Dermis microvascular lymphatic vessel endothelial cell (primary cell): ENCODE measurements at regions not wholly inside any gene's neighbourhood (a gene's known extent, or its start where the extent isn't known, plus 50 kb on each side); places are given as distances from the start of the nearest gene placed in this dataset.

Experiments
- DNase-seq, 2 donors: peaks; one replicate each; pipeline versions ENCODE4 v3.0.0 to v3.0.0-alpha.2; 2010; ENCODE audit warnings: low read depth in 2 of 2

DNA sequence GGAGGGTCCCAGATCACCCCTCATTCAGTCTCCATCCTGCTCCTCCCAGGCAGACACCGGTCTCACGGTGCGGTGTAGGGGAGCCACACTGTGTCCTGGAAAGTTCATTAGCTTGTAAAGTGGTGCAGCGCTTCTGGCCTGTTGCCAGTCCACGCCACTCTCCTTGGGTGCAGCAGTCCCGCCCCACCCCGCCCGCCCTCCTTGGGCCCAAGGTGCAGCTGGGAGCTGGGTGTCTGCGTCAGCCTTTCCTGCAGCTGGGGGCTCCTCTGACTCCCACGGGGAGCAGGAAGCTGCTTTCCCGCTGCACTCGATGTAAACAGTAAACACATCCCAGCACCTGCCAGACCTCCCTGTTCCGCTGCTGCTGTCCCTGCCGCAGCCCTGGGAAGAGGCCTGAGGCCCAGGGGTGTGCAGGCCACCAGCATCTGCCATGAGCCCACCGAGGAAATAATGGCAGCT lies 53.8 kb upstream of the ASB18 start:
- no peak for DNase-seq

DNA sequence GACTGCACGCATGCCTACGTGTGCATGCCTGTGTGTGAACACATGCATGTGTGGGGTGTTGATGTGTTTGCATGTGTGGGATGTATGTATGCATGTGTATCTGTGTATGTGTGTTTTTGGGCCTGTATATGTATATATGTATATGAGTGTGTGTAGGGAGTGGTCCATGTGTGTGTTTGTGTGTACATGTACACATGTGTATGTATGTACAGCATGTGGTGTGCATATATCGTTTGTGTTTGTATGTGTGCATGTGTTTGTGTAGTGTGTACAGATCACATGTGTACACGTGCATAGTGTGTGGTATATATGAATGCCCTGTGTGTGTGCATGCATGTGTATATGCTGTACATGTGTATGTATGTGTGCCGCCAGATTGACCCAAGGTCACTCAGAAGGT lies 54.2 kb upstream of the ASB18 start:
- DNase-seq = no peak

DNA sequence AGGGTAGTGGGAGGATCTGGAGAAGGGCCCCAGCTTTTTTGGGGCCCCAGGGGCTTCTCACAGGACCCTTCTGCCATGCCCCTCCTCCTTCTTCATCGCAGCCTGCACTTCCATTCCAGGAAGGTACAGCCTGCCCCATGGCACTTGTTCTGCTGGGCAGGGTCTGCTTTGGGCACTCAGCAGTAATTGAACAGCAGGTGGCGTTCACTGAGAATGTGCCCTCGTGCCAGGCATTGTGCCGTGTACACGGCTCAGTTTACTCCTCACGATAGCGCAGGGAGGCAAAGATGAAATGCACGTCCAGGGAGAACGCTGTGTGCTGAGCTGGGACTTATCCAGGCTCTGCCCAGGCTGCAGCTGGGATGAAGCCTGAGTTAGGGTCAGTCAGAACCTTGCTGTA lies 54.8 kb upstream of the ASB18 start:
- no peak for DNase-seq

GRCh38 chr2:236321415-236321814 lies 57.2 kb upstream of the ASB18 start:
- no peak for DNase-seq

DNA sequence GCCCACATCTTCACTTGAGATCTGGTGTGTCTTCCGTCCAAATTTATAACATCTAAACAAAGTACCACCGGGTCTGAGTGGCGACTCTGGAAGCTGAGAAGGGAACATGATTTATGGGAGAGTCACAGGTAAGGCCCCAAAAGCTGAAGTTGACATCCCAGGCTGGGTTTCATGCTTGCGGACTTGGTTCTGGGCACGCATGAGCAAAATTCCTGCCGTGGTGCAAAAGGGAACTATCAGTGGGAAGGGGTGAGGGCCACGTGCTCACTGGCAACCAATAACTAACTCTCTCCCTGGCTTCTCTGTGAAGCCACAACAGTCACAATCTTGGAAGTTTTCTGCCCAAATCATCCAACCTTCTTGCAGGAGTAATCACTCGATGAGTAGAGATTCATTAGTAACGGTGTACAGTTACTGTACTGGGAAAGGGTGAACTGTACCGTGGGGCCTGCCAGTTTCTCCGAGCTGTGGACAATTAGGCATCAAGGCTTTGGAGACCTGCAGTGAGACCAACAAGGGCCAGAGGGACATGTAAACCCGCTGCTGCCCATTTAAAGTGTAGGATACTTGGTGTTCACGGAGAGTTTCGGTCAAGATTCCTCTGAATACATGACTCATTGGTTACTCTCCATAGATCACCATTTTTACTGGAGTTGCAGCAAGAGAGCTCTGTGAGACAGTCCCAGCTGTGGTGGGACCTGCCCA lies 69.4 kb upstream of the ASB18 start:
- DNase-seq = no peak

GRCh38 chr2:236334122-236334876 lies 70.1 kb upstream of the ASB18 start:
- no peak for DNase-seq

DNA sequence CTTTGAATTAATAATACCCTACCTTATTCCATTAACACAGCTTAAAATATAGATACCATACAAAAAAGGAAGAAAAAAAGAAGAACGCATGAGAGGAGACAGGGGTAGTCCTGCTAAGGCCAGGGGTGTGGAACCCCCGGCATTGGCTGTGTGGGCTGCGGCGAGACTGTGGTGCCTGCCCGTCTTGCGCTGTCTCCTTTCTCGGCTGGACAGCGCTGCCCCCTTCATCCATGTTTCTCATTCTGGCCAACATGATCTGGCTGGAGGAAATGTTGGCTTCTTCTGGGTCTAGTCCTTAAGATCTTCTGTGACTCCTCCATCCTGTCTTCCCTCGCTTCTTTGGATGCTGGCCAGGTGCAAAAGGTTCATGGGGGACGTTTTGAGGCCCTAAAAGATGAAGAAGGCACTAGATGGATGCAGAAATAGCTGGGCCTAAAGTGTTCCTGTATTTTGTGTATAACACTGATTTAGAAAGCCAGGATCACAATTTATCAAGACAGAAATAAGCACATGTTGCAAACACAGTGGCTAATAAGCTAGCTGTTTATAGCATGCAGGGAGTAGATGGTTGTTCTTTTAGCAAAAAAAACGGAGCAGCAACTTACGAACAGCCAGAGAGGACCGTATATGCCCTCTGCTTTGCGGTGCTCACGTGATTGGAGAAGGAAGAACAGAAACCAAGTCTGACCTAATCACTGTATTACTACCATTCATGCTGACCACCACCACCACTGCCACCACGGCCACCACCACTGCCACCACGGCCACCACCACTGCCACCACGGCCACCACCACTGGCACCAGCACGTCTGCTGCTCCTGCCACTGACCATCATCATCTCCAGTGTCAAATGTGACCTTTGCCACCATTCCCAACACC lies 71.7 kb upstream of the ASB18 start:
- DNase-seq = no peak

DNA sequence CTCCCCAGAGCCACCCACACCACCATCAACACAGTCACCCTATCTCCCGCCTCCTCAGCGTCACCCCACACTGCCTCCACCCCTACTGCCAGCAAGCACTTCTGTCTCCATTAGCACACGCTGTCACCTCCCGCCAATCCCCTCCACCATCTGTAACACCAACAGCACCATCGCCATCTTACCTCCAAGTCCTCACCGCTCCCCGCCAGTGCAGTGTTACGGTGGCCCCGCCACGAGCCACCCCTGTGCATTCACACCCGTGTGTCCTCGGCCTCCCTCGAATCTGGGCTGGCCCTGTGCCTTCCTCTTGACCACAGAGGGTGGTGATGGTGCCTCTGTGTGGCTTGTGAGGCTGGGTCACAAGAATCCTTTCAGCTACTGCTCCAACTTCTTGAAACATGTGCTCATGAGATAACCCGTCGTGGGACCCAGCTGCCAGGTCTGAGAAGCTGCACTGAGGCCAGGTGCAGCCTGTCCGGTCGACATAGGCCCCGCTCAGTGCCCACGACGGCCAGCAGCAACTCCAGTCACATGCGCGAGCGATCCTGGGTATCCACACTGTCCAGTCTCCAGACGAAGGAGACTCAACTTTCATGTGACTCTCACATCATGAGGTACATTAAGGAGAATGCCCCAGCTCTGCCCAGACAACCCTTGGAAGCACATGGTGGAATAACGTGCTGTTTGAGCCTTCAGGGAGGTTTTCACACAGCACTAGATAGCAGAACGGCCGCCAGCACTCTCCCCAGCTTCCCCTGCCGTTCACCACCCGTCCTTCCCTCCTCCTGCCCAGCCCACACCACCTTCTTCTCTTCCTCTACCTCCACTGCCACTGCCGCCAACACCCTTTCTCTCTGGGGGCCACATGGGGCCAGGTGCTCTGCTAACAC lies 72.6 kb upstream of the ASB18 start:
- DNase-seq = no peak

- no peak for DNase-seq
Observed at GRCh38 chr2:236337465-236338325, 73.5 kb upstream of the ASB18 start.

DNA sequence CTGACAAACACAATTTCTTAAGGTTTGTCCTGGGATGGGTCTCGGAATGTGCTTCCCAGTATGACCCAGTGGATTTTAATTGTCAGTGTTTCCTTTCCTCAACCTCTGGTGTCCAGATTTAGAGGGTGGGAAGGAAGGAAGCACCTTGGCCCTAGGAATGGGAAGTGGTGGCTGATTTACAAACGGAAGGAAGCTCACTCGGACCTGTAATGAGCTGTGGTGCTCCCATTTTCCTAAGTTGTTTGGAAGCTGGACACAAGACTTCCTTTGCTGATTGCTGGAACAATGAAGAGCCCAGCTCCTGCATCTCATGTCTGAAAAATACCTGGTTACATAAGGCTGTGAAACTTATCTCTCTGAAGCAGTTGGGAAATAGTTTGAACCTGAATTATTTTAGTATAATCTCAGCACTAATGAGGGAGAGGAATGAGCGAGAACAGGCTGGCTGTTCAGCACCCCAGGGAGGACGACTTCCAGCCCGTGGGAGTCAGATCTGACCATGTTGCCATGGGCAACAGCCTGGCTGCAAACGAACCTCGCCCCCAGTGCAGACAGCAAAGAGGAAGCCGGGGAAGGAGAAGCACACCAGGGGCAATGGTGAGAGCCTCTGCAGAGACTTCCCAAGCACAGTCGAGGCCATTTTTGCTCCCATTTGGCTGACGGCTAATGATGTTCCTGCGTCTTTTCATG lies 74.4 kb upstream of the ASB18 start:
- DNase-seq = peak in 1 of 2 donors; percentile 39

GRCh38 chr2:236340251-236340650 lies 76.0 kb upstream of the ASB18 start:
- no peak for DNase-seq

- DNase-seq = no peak
Observed at GRCh38 chr2:236341067-236341466, 76.9 kb upstream of the ASB18 start.

- peak in 1 of 2 donors; percentile 15 for DNase-seq
Observed at GRCh38 chr2:236341721-236342120, 77.5 kb upstream of the ASB18 start.

- DNase-seq = no peak
Observed at GRCh38 chr2:236342507-236342906, 78.3 kb upstream of the ASB18 start.

DNA sequence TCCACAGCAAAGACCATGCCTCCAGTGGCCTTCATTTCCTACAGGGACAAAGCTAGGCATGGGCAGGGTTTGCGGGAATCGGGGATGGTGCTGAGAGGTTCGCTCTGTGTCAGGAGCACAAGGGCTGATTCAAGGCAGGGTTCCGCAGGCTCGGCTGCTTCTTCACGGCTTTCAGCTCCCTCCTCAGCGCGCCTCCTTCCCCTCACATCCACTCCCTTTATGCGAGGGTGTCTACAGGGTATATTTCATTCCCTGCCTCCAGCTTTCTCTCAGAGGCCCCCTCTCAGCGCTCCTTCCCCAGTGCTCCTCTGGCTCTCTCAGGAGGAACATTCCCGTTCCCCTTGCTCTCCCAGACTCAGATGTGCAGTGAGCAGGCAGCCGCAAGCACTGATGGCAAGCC lies 78.7 kb upstream of the ASB18 start:
- DNase-seq = no peak

DNA sequence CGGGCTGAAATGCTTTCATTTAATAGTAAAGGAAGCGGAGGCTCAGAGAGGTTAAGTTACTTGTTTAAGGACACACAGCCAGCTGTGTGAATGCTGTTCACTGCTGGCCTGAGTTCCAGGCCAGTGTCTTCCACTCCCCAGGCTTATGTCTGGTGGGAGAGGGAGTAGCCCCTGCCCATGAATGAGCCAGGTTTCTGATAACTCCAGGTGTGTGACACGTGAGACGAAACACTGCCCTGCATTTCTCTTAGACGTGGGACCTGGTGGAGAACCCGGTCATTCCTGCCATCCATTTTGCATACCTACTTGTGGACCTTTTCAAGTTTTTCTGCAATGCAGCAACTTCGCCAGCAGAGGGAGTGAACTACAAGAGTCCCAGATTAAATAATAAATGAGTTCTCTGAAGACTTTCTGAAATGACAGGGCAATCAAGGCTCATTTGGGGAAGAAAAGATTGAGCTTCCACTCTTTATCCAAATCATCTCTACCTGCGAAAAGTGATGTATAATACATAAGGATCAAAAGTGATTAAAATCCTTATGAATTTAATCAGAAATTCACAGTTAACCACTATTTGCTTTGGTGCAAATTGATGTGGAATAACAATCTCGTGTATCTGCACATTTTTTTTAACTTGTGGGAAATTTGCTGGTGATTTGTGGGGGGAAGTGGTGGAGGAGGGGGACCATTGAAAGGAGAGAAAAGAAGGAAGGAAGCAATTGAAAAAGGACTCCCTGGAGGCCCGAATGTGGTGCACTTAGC lies 79.4 kb upstream of the ASB18 start:
- DNase-seq = peak; percentile 71 to 79

DNA sequence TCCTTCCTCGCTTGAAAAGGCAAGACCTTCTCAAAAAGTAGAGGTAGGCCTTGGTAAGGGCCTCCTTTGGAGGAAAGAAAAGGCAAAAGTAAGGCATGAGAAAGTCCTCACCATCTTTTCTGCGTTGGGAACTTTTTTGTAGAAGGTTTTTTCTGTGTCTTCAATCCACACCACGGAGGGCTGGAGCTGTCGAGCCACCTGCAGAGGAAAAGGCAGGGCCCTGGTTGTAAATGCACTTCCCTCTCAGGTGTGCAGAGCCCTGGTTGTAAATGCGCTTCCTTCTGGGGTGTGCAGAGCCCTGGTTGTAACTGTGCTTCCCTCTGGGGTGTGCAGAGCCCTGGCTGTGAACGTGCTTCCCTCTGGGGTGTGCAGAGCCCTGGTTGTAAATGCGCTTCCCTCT lies 80.2 kb upstream of the ASB18 start:
- no peak for DNase-seq

- no peak for DNase-seq
Observed at GRCh38 chr2:236345081-236345714, 81.0 kb upstream of the ASB18 start.
